Breast epithelium (tissue), 4 donors: ENCODE measurements at regions not wholly inside any gene's neighbourhood (a gene's known extent, or its start where the extent isn't known, plus 50 kb on each side); places are given as distances from the start of the nearest gene placed in this dataset.

Source experiments
- DNase-seq, 2 donors: peaks; one replicate each; pipeline ENCODE4 v3.0.0-alpha.2; 2019; ENCODE audit warnings: low spot score in 2 of 2
- H3K27ac ChIP-seq, 2 donors: fragments of 200-600 bp; sonication (generic) in 1 of 2; one replicate each; pipeline ENCODE4 v1.5.1; 2016 to 2019; ENCODE audit warnings: mild to moderate bottlenecking in 1 of 2
- H3K27me3 ChIP-seq, 2 donors: fragments of 200-600 bp; sonication (generic) in 1 of 2; one replicate each; pipeline versions ENCODE4 v1.5.1 to v1.6.0; 2017 to 2019; ENCODE audit warnings: control low read depth in 1 of 2, mild to moderate bottlenecking in 1 of 2
- H3K36me3 ChIP-seq: fragments of 200-600 bp; one replicate; pipeline ENCODE4 v1.5.1; 2019
- H3K4me1 ChIP-seq, 2 donors: fragments of 200-600 bp; sonication (generic); one replicate each; pipeline ENCODE4 v1.5.1; 2016 to 2019; ENCODE audit warnings: control low read depth in 1 of 2
- H3K4me3 ChIP-seq, 3 donors: fragments of 200-600 bp; sonication (generic); 1 replicate in 2 of 3; 2 replicates in 1 of 3; pipeline ENCODE4 v1.5.1; 2016 to 2019; ENCODE audit warnings: mild to moderate bottlenecking in 3 of 3, moderate library complexity in 2 of 3
- H3K9me3 ChIP-seq, 2 donors: fragments of 200-600 bp; sonication (generic) in 1 of 2; one replicate each; pipeline ENCODE4 v1.5.1; 2016 to 2019; ENCODE audit warnings: control low read depth in 1 of 2
- CTCF ChIP-seq, 3 donors: fragments of 450-650 bp; IDR thresholded peaks; one replicate each; pipeline ENCODE4 v1.5.1; 2016 to 2017; ENCODE audit warnings: antibody characterized with exemption in 3 of 3, mild to moderate bottlenecking in 3 of 3, moderate library complexity in 3 of 3
- POLR2A ChIP-seq: fragments of 450-650 bp; IDR thresholded peaks from one replicate; pipeline ENCODE4 v1.6.1; 2016; ENCODE audit warnings: antibody characterized with exemption, mild to moderate bottlenecking, moderate library complexity
- POLR2AphosphoS5 ChIP-seq, 3 donors: sonication (generic); formaldehyde crosslinking; IDR thresholded peaks; one replicate each; pipeline ENCODE4 v1.6.1; 2017; ENCODE audit warnings: antibody characterized with exemption in 3 of 3
- intact Hi-C: fragments of 100-400 bp; cut with DNase I; formaldehyde crosslinking; loops from one replicate; pipeline ENCODE4 v1.15.1; 2023; ENCODE audit warnings: low total_unique reads

GRCh38 chrX:46321676-46322075 is 223.5 kb downstream of the ZNF674 start:
- H3K36me3 ChIP-seq: no peaks in the 10 kb centered on the region
- TF ChIP-seq POLR2AphosphoS5 (IDR thresholded peaks at IDR 0.05) (no peak), CTCF (IDR thresholded peaks at IDR 0.05) (no peak), POLR2A (no peak)
- intact Hi-C loops: no loop called here
- H3K4me3 ChIP-seq: no peak overlapping the region
- peaks cover 0 to 6% of the 10 kb centered on the region in 2 donors for H3K4me1 ChIP-seq
- no peak overlapping the region for H3K27ac ChIP-seq
- no peak for DNase-seq
- H3K27me3 ChIP-seq: peaks cover 0 to 46% of the 10 kb centered on the region in 2 donors
- no peaks in the 10 kb centered on the region for H3K9me3 ChIP-seq

DNA sequence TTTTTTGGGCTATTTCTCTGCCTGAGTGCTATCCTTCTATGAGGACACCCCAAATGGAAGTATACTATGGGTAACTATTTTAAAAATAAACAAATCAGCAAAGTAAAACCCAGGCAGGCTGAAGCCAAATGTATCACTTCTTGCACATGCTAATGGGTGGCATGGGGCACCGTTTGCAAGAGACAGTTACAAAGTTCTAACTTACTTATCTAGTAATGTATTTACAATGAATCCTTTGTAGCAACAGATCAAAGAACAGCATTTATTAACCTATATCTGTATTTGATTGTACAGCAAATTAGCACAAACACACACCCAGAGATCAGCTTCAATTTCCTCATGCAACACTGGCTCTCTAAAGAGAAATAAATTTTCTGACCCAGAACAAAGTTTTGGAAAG is 225.5 kb downstream of the ZNF674 start:
- no peaks in the 10 kb centered on the region for H3K9me3 ChIP-seq
- DNase-seq: no peak
- no peak overlapping the region for H3K27ac ChIP-seq
- intact Hi-C loops: no loop called here
- no peak overlapping the region for H3K4me3 ChIP-seq
- peaks cover 0 to 42% of the 10 kb centered on the region in 2 donors for H3K27me3 ChIP-seq
- TF ChIP-seq POLR2A (no peak), CTCF (IDR thresholded peaks at IDR 0.05) (no peak), POLR2AphosphoS5 (IDR thresholded peaks at IDR 0.05) (no peak)
- no peaks in the 10 kb centered on the region for H3K36me3 ChIP-seq
- H3K4me1 ChIP-seq: no peaks in the 10 kb centered on the region

GRCh38 chrX:46318551-46318950 is 226.7 kb downstream of the ZNF674 start:
- DNase-seq: no peak
- Histone ChIP-seq H3K27ac (no peak overlapping the region), H3K4me3 (no peak overlapping the region), H3K36me3 (no peaks in the 10 kb centered on the region), H3K9me3 (no peaks in the 10 kb centered on the region), H3K4me1 (no peaks in the 10 kb centered on the region), H3K27me3 (peaks cover 0 to 42% of the 10 kb centered on the region in 2 donors)
- TF ChIP-seq POLR2AphosphoS5 (IDR thresholded peaks at IDR 0.05) (no peak), CTCF (IDR thresholded peaks at IDR 0.05) (no peak), POLR2A (no peak)
- intact Hi-C loops: no loop called here

DNA sequence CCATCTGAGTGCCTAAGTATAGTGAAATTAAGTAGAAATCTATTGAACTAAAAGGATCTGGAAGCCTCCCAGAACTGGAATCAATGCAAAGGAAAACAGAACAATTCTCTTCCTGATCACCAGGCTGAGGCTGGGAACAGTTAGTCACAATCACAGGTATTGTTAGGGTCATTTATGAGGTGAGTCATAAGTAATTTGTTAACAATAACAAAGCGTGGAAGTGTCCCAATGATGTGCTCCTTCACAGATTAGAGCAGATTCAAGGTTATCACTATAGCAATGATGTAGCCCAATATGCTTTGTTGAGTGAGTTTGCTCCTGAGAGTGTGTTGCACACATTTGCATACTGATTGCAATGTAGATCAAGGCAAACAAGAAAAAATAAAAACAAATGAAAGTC is 228.1 kb downstream of the ZNF674 start:
- peaks cover 0 to 39% of the 10 kb centered on the region in 2 donors for H3K27me3 ChIP-seq
- DNase-seq: no peak
- intact Hi-C loops: no loop called here
- no peaks in the 10 kb centered on the region for H3K36me3 ChIP-seq
- TF ChIP-seq POLR2AphosphoS5 (IDR thresholded peaks at IDR 0.05) (no peak), POLR2A (no peak), CTCF (IDR thresholded peaks at IDR 0.05) (no peak)
- no peak overlapping the region for H3K4me3 ChIP-seq
- H3K27ac ChIP-seq: peak overlapping the region in 1 of 2 donors; percentile 45
- H3K4me1 ChIP-seq: no peaks in the 10 kb centered on the region
- no peaks in the 10 kb centered on the region for H3K9me3 ChIP-seq

DNA sequence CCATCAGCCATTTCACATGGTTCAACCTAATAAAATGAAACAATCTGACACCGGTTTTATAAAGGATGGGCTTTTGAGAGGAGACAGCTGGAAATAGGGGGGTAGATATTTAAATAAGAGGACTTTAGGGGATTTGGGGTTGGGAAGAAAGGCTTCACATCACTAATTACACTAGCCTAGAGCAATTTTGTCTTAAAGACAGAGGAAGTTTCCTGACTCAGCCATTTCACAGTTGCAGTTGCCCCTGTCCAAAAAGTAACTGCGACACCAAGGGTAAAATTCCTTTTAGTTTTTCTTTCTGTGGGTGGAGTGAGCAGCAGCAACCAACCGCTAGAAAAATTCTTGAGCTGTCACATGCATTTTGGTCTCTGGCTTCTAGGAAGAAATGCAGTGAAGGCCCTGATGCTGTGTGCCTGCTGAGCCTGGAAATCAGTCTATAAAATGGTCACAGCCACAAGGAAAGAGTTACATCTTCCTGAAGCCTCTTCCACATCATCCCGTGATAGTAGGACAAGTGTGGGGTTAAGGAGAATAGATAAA is 233.6 kb downstream of the ZNF674 start:
- Histone ChIP-seq H3K36me3 (no peaks in the 10 kb centered on the region), H3K27me3 (peaks cover 0 to 34% of the 10 kb centered on the region in 2 donors), H3K4me1 (no peaks in the 10 kb centered on the region), H3K9me3 (peaks cover 0 to under 1% of the 10 kb centered on the region in 2 donors), H3K27ac (no peak overlapping the region), H3K4me3 (no peak overlapping the region)
- TF ChIP-seq POLR2AphosphoS5 (IDR thresholded peaks at IDR 0.05): no peak
- TF ChIP-seq POLR2A: no peak
- no peak for TF ChIP-seq CTCF (IDR thresholded peaks at IDR 0.05)
- no peak for DNase-seq
- intact Hi-C loops: no loop called here
